SK-N-SH treated with all-trans-retinoic acid at 6 μM for 48 hours (cell line): ENCODE measurements at regions not wholly inside any gene's neighbourhood (a gene's known extent, or its start where the extent isn't known, plus 50 kb on each side); places are given as distances from the start of the nearest gene placed in this dataset.

Source experiments
- ATAC-seq: fragments of 200-7000 bp; cut with Tn5 transposase; 3 replicates; pipeline ENCODE4 v1.9.1; 2020; ENCODE audit warnings: mild to moderate bottlenecking, moderate library complexity
- ARNTL ChIP-seq: fragments of 450-650 bp; formaldehyde crosslinking; IDR thresholded peaks from 2 replicates; pipeline ENCODE4 v1.5.0; 2020; ENCODE audit warnings: low read depth, mild to moderate bottlenecking, moderate library complexity, borderline replicate concordance
- BACH2 ChIP-seq: fragments of 250-450 bp; sonication (Bioruptor Pico); IDR thresholded peaks from 2 replicates; pipeline ENCODE4 v1.9.0; 2021; ENCODE audit warnings: mild to moderate bottlenecking, borderline replicate concordance
- CSDC2 ChIP-seq: fragments of 250-450 bp; sonication (Bioruptor Pico); IDR thresholded peaks from 2 replicates; pipeline ENCODE4 v1.5.0; 2020; ENCODE audit warnings: mild to moderate bottlenecking, moderate library complexity
- CSRNP3 ChIP-seq: fragments of 250-450 bp; sonication (Bioruptor Pico); IDR thresholded peaks from 2 replicates; pipeline ENCODE4 v1.5.1; 2021; ENCODE audit warnings: mild to moderate bottlenecking, moderate library complexity
- ESRRG ChIP-seq: fragments of 250-450 bp; sonication (Bioruptor Pico); IDR thresholded peaks from 2 replicates; pipeline ENCODE4 v1.6.1; 2021; ENCODE audit warnings: mild to moderate bottlenecking
- GLIS3 ChIP-seq: fragments of 250-450 bp; sonication (Bioruptor Pico); IDR thresholded peaks from 2 replicates; pipeline ENCODE4 v1.5.0; 2020; ENCODE audit warnings: mild to moderate bottlenecking, moderate library complexity
- ISL1 ChIP-seq: fragments of 250-450 bp; sonication (Bioruptor Pico); IDR thresholded peaks from 2 replicates; pipeline ENCODE4 v2.1.2; 2022; ENCODE audit warnings: mild to moderate bottlenecking, moderate library complexity
- OSR1 ChIP-seq: fragments of 250-450 bp; sonication (Bioruptor Pico); IDR thresholded peaks from 2 replicates; pipeline ENCODE4 v1.8.0; 2022; ENCODE audit warnings: moderate library complexity, mild to moderate bottlenecking, inconsistent platforms
- PPARA ChIP-seq: fragments of 250-450 bp; sonication (Bioruptor Pico); IDR thresholded peaks from 2 replicates; pipeline ENCODE4 v1.5.0; 2020; ENCODE audit warnings: mild to moderate bottlenecking, borderline replicate concordance
- RARB ChIP-seq: fragments of 250-450 bp; sonication (Bioruptor Pico); IDR thresholded peaks from 2 replicates; pipeline ENCODE4 v1.8.0; 2021; ENCODE audit warnings: mild to moderate bottlenecking, moderate library complexity
- SNAI2 ChIP-seq: fragments of 250-450 bp; sonication (Bioruptor Pico); IDR thresholded peaks from 2 replicates; pipeline ENCODE4 v1.5.0; 2020; ENCODE audit warnings: mild to moderate bottlenecking, moderate library complexity
- TCF4 ChIP-seq: fragments of 250-450 bp; sonication (Bioruptor Pico); IDR thresholded peaks from 2 replicates; pipeline ENCODE4 v1.8.0; 2021; ENCODE audit warnings: mild to moderate bottlenecking, moderate library complexity, borderline replicate concordance
- TOX ChIP-seq: fragments of 250-450 bp; sonication (Bioruptor Pico); IDR thresholded peaks from 2 replicates; pipeline ENCODE4 v1.8.0; 2021; ENCODE audit warnings: mild to moderate bottlenecking, moderate library complexity, borderline replicate concordance
- ZFP3 ChIP-seq: fragments of 250-450 bp; sonication (Bioruptor Pico); IDR thresholded peaks from 2 replicates; pipeline ENCODE4 v1.5.0; 2020; ENCODE audit warnings: mild to moderate bottlenecking, moderate library complexity
- ZNF70 ChIP-seq: fragments of 450-650 bp; formaldehyde crosslinking; IDR thresholded peaks from 2 replicates; pipeline ENCODE4 v1.5.0; 2020; ENCODE audit warnings: mild to moderate bottlenecking, moderate library complexity
- TF ChIP-seq, protein P1 (sequence below): fragments of 250-450 bp; sonication (Bioruptor Pico); IDR thresholded peaks from 2 replicates; pipeline ENCODE4 v1.5.0; 2020; ENCODE audit warnings: mild to moderate bottlenecking, moderate library complexity
- TF ChIP-seq, protein P2 (sequence below): fragments of 250-450 bp; sonication (Bioruptor Pico); IDR thresholded peaks from 2 replicates; pipeline ENCODE4 v1.8.0; 2021; ENCODE audit warnings: low read depth, mild to moderate bottlenecking, moderate library complexity, borderline replicate concordance

- no peak for ATAC-seq
- TF ChIP-seq TCF4 (CRISPR knock-in tag) (no peak), TOX (CRISPR knock-in tag) (no peak), CSDC2 (CRISPR knock-in tag) (no peak), ISL1 (CRISPR knock-in tag) (no peak), SNAI2 (CRISPR knock-in tag) (no peak), CSRNP3 (CRISPR knock-in tag) (no peak)
These were observed 78.5 kb downstream of the DOP1B start for GRCh38 chr21:36235058-36235582.

- TF ChIP-seq RARB (no peak), CSDC2 (CRISPR knock-in tag) (no peak), GLIS3 (CRISPR knock-in tag) (no peak), ZFP3 (CRISPR knock-in tag) (no peak), ARNTL (CRISPR knock-in tag) (no peak), BACH2 (CRISPR knock-in tag) (no peak), PPARA (CRISPR knock-in tag) (no peak)
- TF ChIP-seq, protein P1, sequence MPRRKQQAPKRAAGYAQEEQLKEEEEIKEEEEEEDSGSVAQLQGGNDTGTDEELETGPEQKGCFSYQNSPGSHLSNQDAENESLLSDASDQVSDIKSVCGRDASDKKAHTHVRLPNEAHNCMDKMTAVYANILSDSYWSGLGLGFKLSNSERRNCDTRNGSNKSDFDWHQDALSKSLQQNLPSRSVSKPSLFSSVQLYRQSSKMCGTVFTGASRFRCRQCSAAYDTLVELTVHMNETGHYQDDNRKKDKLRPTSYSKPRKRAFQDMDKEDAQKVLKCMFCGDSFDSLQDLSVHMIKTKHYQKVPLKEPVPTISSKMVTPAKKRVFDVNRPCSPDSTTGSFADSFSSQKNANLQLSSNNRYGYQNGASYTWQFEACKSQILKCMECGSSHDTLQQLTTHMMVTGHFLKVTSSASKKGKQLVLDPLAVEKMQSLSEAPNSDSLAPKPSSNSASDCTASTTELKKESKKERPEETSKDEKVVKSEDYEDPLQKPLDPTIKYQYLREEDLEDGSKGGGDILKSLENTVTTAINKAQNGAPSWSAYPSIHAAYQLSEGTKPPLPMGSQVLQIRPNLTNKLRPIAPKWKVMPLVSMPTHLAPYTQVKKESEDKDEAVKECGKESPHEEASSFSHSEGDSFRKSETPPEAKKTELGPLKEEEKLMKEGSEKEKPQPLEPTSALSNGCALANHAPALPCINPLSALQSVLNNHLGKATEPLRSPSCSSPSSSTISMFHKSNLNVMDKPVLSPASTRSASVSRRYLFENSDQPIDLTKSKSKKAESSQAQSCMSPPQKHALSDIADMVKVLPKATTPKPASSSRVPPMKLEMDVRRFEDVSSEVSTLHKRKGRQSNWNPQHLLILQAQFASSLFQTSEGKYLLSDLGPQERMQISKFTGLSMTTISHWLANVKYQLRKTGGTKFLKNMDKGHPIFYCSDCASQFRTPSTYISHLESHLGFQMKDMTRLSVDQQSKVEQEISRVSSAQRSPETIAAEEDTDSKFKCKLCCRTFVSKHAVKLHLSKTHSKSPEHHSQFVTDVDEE (CRISPR knock-in tag) = no peak
- no peak for ATAC-seq
These were observed 79.6 kb downstream of the DOP1B start for GRCh38 chr21:36236052-36236730.

GRCh38 chr21:36237441-36237840 lies 80.8 kb downstream of the DOP1B start:
- ATAC-seq = no peak
- no peak for TF ChIP-seq ZFP3 (CRISPR knock-in tag)
- TF ChIP-seq, protein P2, sequence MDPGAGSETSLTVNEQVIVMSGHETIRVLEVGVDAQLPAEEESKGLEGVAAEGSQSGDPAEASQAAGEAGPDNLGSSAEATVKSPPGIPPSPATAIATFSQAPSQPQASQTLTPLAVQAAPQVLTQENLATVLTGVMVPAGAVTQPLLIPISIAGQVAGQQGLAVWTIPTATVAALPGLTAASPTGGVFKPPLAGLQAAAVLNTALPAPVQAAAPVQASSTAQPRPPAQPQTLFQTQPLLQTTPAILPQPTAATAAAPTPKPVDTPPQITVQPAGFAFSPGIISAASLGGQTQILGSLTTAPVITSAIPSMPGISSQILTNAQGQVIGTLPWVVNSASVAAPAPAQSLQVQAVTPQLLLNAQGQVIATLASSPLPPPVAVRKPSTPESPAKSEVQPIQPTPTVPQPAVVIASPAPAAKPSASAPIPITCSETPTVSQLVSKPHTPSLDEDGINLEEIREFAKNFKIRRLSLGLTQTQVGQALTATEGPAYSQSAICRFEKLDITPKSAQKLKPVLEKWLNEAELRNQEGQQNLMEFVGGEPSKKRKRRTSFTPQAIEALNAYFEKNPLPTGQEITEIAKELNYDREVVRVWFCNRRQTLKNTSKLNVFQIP = no peak
- no peak for TF ChIP-seq ZNF70 (CRISPR knock-in tag)

DNA sequence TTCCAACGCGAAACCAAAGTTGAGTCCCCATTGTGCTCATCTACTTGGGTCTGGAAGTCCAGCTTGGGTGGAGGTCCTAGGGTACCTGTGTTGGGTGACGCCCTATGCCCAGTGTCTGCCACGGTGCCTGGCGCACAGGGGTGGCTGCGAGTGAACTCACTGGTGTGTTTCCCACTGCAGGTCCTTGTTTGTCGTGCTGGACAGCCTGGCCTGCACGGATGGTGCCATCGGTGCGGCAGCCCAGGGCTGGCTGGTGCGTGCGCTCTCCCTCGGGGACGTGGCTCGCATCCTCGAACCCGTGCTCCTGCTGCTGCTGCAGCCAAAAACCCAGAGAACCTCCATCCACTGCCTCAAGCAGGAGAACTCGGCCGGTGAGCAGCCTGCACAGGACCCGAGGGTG lies 80.4 kb upstream of the MORC3 start:
- no peak for ATAC-seq
- no peak for TF ChIP-seq CSRNP3 (CRISPR knock-in tag)
- TF ChIP-seq TOX (CRISPR knock-in tag) = no peak
- no peak for TF ChIP-seq ZFP3 (CRISPR knock-in tag)
- TF ChIP-seq GLIS3 (CRISPR knock-in tag) = no peak
- TF ChIP-seq BACH2 (CRISPR knock-in tag) = no peak
- TF ChIP-seq, protein P1 (CRISPR knock-in tag) = no peak
- no peak for TF ChIP-seq OSR1 (CRISPR knock-in tag)
- TF ChIP-seq ESRRG (CRISPR knock-in tag) = no peak
